ENCODE measurements at regions not wholly inside any gene's neighbourhood (a gene's known extent, or its start where the extent isn't known, plus 50 kb on each side); places are given as distances from the start of the nearest gene placed in this dataset.

DNA sequence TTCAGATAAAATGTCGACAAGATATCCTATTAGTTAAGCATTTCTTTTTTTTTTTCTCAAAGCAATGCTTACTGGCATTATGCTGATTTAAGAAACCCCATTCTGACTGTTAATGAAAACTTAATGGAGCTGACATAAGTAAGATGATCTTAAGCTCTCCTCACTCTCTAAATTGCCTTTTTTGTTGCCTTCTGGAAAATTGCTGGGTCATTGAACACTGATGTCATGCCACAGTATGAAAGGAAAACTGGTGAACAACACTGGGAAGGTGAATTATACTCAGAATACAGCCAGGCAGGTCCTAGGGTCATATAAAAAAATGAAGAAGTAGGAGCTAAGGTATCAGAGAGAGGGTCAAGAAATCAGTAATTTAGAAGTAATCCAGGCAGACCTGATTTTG lies 179.9 kb downstream of the BTG1 start:
- no peak for TF ChIP-seq CTCF (IDR thresholded peaks at IDR 0.05; ENCODE audit: insufficient read depth, low read length, poor library complexity, severe bottlenecking)
- TF ChIP-seq EZH2phosphoT487 (conservative IDR thresholded peaks at IDR 0.05; ENCODE audit: low read length), result no peak

All from SU-DHL-6 (cell line).